Glutamatergic neuron (in vitro differentiated cells): ENCODE measurements at regions not wholly inside any gene's neighbourhood (a gene's known extent, or its start where the extent isn't known, plus 50 kb on each side); places are given as distances from the start of the nearest gene placed in this dataset.

Experiments used
- DNase-seq: peaks from one replicate; pipeline ENCODE4 v3.0.0; 2022
- H3K27ac Mint-ChIP-seq: one replicate; pipeline ENCODE4 v1.8.0; 2020; ENCODE audit warnings: mild to moderate bottlenecking, mixed read lengths, inconsistent platforms; ENCODE audit not compliant: unreplicated experiment
- H3K27me3 Mint-ChIP-seq: one replicate; pipeline ENCODE4 v1.8.0; 2020; ENCODE audit warnings: mild to moderate bottlenecking, moderate library complexity, mixed read lengths, inconsistent platforms; ENCODE audit not compliant: unreplicated experiment
- H3K36me3 Mint-ChIP-seq: one replicate; pipeline ENCODE4 v1.8.0; 2020; ENCODE audit warnings: mild to moderate bottlenecking, mixed read lengths, inconsistent platforms; ENCODE audit not compliant: unreplicated experiment
- H3K4me1 Mint-ChIP-seq: one replicate; pipeline ENCODE4 v1.8.0; 2020; ENCODE audit warnings: mild to moderate bottlenecking, low read depth, mixed read lengths, inconsistent platforms; ENCODE audit not compliant: unreplicated experiment
- H3K4me3 Mint-ChIP-seq: one replicate; pipeline ENCODE4 v1.8.0; 2020; ENCODE audit warnings: mild to moderate bottlenecking, mixed read lengths, inconsistent platforms; ENCODE audit not compliant: unreplicated experiment
- H3K9me3 Mint-ChIP-seq: one replicate; pipeline ENCODE4 v1.8.0; 2020; ENCODE audit warnings: mild to moderate bottlenecking, moderate library complexity, mixed read lengths, inconsistent platforms; ENCODE audit not compliant: unreplicated experiment
- CTCF ChIP-seq: fragments of 200-600 bp; sonication (generic); IDR thresholded peaks from one replicate; pipeline ENCODE4 v1.5.0; 2021; ENCODE audit not compliant: partially characterized antibody, unreplicated experiment

GRCh38 chr21:19853061-19853460 lies 1145.1 kb upstream of the NCAM2 start:
- H3K36me3 Mint-ChIP-seq = no peaks in the 10 kb centered on the region
- no peak overlapping the region for H3K4me3 Mint-ChIP-seq
- peaks cover 10% of the 10 kb centered on the region for H3K4me1 Mint-ChIP-seq
- TF ChIP-seq CTCF = no peak
- peaks cover 3% of the 10 kb centered on the region for H3K27me3 Mint-ChIP-seq
- H3K9me3 Mint-ChIP-seq = peaks cover 2% of the 10 kb centered on the region
- no peak for DNase-seq
- no peak overlapping the region for H3K27ac Mint-ChIP-seq

- H3K9me3 Mint-ChIP-seq = peaks cover 2% of the 10 kb centered on the region
- no peak for TF ChIP-seq CTCF
- peaks cover 3% of the 10 kb centered on the region for H3K27me3 Mint-ChIP-seq
- no peak overlapping the region for H3K27ac Mint-ChIP-seq
- no peak overlapping the region for H3K4me3 Mint-ChIP-seq
- H3K36me3 Mint-ChIP-seq = no peaks in the 10 kb centered on the region
- peaks cover 10% of the 10 kb centered on the region for H3K4me1 Mint-ChIP-seq
- DNase-seq = peak; percentile 44
Observed at GRCh38 chr21:19853709-19854575, 1144.3 kb upstream of the NCAM2 start.

GRCh38 chr21:19855522-19855921 lies 1142.7 kb upstream of the NCAM2 start:
- Mint-ChIP-seq H3K4me3 (no peak overlapping the region), H3K4me1 (peaks cover 10% of the 10 kb centered on the region), H3K27me3 (peaks cover 3% of the 10 kb centered on the region), H3K9me3 (peaks cover 2% of the 10 kb centered on the region), H3K27ac (no peak overlapping the region), H3K36me3 (no peaks in the 10 kb centered on the region)
- no peak for TF ChIP-seq CTCF
- DNase-seq = no peak

- no peaks in the 10 kb centered on the region for H3K9me3 Mint-ChIP-seq
- no peak for TF ChIP-seq CTCF
- H3K27me3 Mint-ChIP-seq = no peaks in the 10 kb centered on the region
- no peak overlapping the region for H3K4me3 Mint-ChIP-seq
- no peaks in the 10 kb centered on the region for H3K4me1 Mint-ChIP-seq
- no peak overlapping the region for H3K27ac Mint-ChIP-seq
- DNase-seq = no peak
- no peaks in the 10 kb centered on the region for H3K36me3 Mint-ChIP-seq
Observed at GRCh38 chr21:19864476-19864875, 1133.7 kb upstream of the NCAM2 start.

- Mint-ChIP-seq H3K9me3 (no peaks in the 10 kb centered on the region), H3K36me3 (no peaks in the 10 kb centered on the region), H3K27me3 (no peaks in the 10 kb centered on the region), H3K4me3 (no peak overlapping the region), H3K27ac (no peak overlapping the region), H3K4me1 (no peaks in the 10 kb centered on the region)
- DNase-seq = no peak
- TF ChIP-seq CTCF = no peak
Observed at GRCh38 chr21:19870682-19871081, 1127.5 kb upstream of the NCAM2 start.
